Ovary (tissue), 7 donors: ENCODE measurements at regions not wholly inside any gene's neighbourhood (a gene's known extent, or its start where the extent isn't known, plus 50 kb on each side); places are given as distances from the start of the nearest gene placed in this dataset.

ENCODE experiments used
- DNase-seq, 5 donors: peaks; one replicate each; pipeline ENCODE4 v3.0.0-alpha.2; 2019 to 2020
- H3K27ac ChIP-seq, 2 donors: fragments of 200-600 bp; one replicate each; pipeline versions ENCODE4 v1.5.1 to v1.8.0; 2019 to 2022
- H3K27me3 ChIP-seq: fragments of 200-600 bp; one replicate; pipeline ENCODE4 v1.8.0; 2022
- H3K36me3 ChIP-seq: fragments of 200-600 bp; sonication (generic); one replicate; pipeline ENCODE4 v1.5.1; 2019
- H3K4me1 ChIP-seq: one replicate; pipeline ENCODE4 v1.8.1; 2013; ENCODE audit warnings: mild to moderate bottlenecking, moderate library complexity; ENCODE audit not compliant: insufficient read depth
- H3K4me3 ChIP-seq: fragments of 200-600 bp; sonication (generic); one replicate; pipeline ENCODE4 v1.5.1; 2017
- H3K9me3 ChIP-seq, 2 donors: fragments of 200-600 bp in 1 of 2; sonication (generic) in 1 of 2; one replicate each; pipeline versions ENCODE4 v1.5.1 to v1.8.1; 2013 to 2019; ENCODE audit warnings: mild to moderate bottlenecking in 1 of 2, moderate library complexity in 1 of 2
- EP300 ChIP-seq: sonication (generic); formaldehyde crosslinking; IDR thresholded peaks from one replicate; pipeline ENCODE4 v1.6.1; 2017; ENCODE audit warnings: antibody characterized with exemption
- POLR2A ChIP-seq: fragments of 450-650 bp; IDR thresholded peaks from one replicate; pipeline ENCODE4 v1.6.1; 2017; ENCODE audit warnings: antibody characterized with exemption, mild to moderate bottlenecking, moderate library complexity
- WGBS, 3 donors: extraction: QIAGEN DNeasy Blood & Tissue Kit in 1 of 3; methylation state at CpG; one replicate each; pipeline versions ENCODE4 v1.1.5 to v1.1.7; 2013 to 2017; 5-methylcytosine and 5-hydroxymethylcytosine counted together
- intact Hi-C, 4 donors: fragments of 100-400 bp; cut with DNase I; formaldehyde crosslinking; loops; one replicate each; pipeline versions ENCODE4 v1.11.0 to v1.15.1; 2022 to 2023
- TF ChIP-seq, protein P1 (sequence below), 3 donors: fragments of 450-650 bp in 2 of 3; fragments of 200-600 bp in 1 of 3; IDR thresholded peaks; one replicate each; pipeline versions ENCODE4 v1.5.1 to v1.8.0; 2016 to 2022; ENCODE audit warnings: antibody characterized with exemption in 3 of 3, mild to moderate bottlenecking in 1 of 3
- donor health status: DM: no; HTN: no; CAD: no; lungs with moderate emphysema.
- donor health status: DM: no; HTN: no; CAD: no.
- donor health status: Bipolar disorder and iron deficiency.
- donor health status: DM: no; HTN: no; CAD: no.
- donor health status: DM: yes; HTN: yes; CAD: no.

DNA sequence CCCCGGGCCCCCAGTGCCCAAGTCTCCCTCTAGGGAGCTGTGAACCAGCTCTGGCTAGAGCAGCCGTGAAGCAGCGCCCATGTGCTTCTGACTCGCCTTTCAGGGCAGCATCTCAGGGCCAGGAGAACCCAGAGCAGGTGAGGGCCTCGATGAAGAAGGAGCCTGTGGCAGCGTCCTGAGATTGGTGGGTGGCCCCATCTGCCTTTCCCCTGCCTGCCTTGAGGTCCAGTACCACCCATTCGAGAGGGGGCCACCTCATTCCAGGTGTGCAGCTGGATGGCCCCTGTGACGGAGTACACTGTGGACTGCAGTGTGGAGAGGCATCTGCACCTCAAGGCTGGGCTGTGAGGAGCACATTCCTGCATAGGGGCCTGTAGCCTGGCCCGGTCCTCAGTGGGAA is 167.3 kb upstream of the ZNF267 start:
- intact Hi-C loops, result loop anchor here in 1 of 4 donors (10.0 kb wide), 2 partner anchors 202 to 522 kb away; partner anchors contain the start of genes FUS and RUSF1
- no peaks in the 10 kb centered on the region for H3K4me1 ChIP-seq
- H3K27me3 ChIP-seq, result no peaks in the 10 kb centered on the region
- H3K27ac ChIP-seq, result no peak overlapping the region
- WGBS, 3 donors, result 83 to 92% (median 90%) methylated on average over 8 to 9 of the region's 9 CpGs
- no peak overlapping the region for H3K4me3 ChIP-seq
- TF ChIP-seq, protein P1, sequence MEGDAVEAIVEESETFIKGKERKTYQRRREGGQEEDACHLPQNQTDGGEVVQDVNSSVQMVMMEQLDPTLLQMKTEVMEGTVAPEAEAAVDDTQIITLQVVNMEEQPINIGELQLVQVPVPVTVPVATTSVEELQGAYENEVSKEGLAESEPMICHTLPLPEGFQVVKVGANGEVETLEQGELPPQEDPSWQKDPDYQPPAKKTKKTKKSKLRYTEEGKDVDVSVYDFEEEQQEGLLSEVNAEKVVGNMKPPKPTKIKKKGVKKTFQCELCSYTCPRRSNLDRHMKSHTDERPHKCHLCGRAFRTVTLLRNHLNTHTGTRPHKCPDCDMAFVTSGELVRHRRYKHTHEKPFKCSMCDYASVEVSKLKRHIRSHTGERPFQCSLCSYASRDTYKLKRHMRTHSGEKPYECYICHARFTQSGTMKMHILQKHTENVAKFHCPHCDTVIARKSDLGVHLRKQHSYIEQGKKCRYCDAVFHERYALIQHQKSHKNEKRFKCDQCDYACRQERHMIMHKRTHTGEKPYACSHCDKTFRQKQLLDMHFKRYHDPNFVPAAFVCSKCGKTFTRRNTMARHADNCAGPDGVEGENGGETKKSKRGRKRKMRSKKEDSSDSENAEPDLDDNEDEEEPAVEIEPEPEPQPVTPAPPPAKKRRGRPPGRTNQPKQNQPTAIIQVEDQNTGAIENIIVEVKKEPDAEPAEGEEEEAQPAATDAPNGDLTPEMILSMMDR (IDR thresholded peaks at IDR 0.05), result no peak
- no peak for TF ChIP-seq EP300
- no peak for TF ChIP-seq POLR2A
- H3K36me3 ChIP-seq, result no peaks in the 10 kb centered on the region
- H3K9me3 ChIP-seq, result no peaks in the 10 kb centered on the region
- no peak for DNase-seq

- 81 to 94% (median 87%) methylated on average over 3 to 4 of the region's 4 CpGs for WGBS, 3 donors
- Histone ChIP-seq H3K27me3 (no peaks in the 10 kb centered on the region), H3K4me1 (no peaks in the 10 kb centered on the region), H3K27ac (no peak overlapping the region), H3K36me3 (no peaks in the 10 kb centered on the region), H3K4me3 (no peak overlapping the region), H3K9me3 (no peaks in the 10 kb centered on the region)
- no peak for TF ChIP-seq EP300
- TF ChIP-seq, protein P1 (IDR thresholded peaks at IDR 0.05), result no peak
- TF ChIP-seq POLR2A, result no peak
- DNase-seq, result no peak
- intact Hi-C loops, result loop anchor here in 1 of 4 donors (10.0 kb wide), 2 partner anchors 202 to 522 kb away; partner anchors contain the start of genes FUS and RUSF1
Observed at GRCh38 chr16:31706925-31707324, 166.7 kb upstream of the ZNF267 start.

GRCh38 chr16:31707743-31708335 is 165.8 kb upstream of the ZNF267 start:
- no peak for DNase-seq
- WGBS, 3 donors, result 93 to 95% (median 94%) methylated on average over 10 of the region's 10 CpGs
- H3K4me3 ChIP-seq, result no peak overlapping the region
- TF ChIP-seq, protein P1 (IDR thresholded peaks at IDR 0.05), result no peak
- no peak for TF ChIP-seq EP300
- TF ChIP-seq POLR2A, result no peak
- no peaks in the 10 kb centered on the region for H3K36me3 ChIP-seq
- H3K4me1 ChIP-seq, result no peaks in the 10 kb centered on the region
- intact Hi-C loops, result loop anchor here in 1 of 4 donors (10.0 kb wide), 2 partner anchors 203 to 523 kb away; partner anchors contain the start of genes FUS and RUSF1
- H3K27ac ChIP-seq, result no peak overlapping the region
- H3K9me3 ChIP-seq, result no peaks in the 10 kb centered on the region
- no peaks in the 10 kb centered on the region for H3K27me3 ChIP-seq

GRCh38 chr16:31708348-31708747 is 165.3 kb upstream of the ZNF267 start:
- WGBS, 3 donors, result 87 to 88% (median 87%) methylated on average over 8 of the region's 8 CpGs
- intact Hi-C loops, result loop anchor here in 1 of 4 donors (10.0 kb wide), 2 partner anchors 204 to 524 kb away; partner anchors contain the start of genes FUS and RUSF1
- no peaks in the 10 kb centered on the region for H3K36me3 ChIP-seq

More at GRCh38 chr16:31708348-31708747, 165.3 kb upstream of the ZNF267 start:
- TF ChIP-seq POLR2A (no peak), EP300 (no peak)
- TF ChIP-seq, protein P1 (IDR thresholded peaks at IDR 0.05), result no peak
- DNase-seq, result no peak
- Histone ChIP-seq H3K9me3 (no peaks in the 10 kb centered on the region), H3K27me3 (no peaks in the 10 kb centered on the region), H3K4me3 (no peak overlapping the region), H3K4me1 (no peaks in the 10 kb centered on the region), H3K27ac (no peak overlapping the region)
